ENCODE measurements at regions not wholly inside any gene's neighbourhood (a gene's known extent, or its start where the extent isn't known, plus 50 kb on each side); places are given as distances from the start of the nearest gene placed in this dataset.

DNA sequence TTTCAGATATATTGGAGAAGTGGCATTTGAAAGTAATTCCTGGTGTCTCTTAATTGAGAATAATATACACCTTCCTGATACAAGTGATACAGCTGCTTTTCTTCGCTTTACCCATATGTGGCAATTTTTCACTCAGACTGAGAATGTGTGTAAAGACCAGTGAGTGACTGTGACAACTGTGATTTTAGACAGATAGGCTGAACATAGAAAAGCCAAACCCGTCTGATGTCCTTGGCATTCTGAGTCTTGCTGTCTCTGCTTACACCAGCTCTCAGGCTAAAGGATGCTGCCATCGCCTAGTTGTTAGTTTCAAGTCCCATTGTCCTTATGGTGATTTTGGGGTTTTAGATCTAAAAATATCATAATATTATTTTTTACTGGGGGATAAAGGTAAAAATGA, 492.6 kb downstream of the RFC3 start:
- Histone ChIP-seq H3K27ac (replicated peaks) (no peak overlapping the region), H3K4me3 (replicated peaks; ENCODE audit: insufficient read depth, low read length) (no peak overlapping the region), H3K27me3 (ENCODE audit: insufficient read depth, poor library complexity, severe bottlenecking) (no peaks in the 10 kb centered on the region)
- no peak for DNase-seq (ENCODE audit: low read depth in 1 of 2, low spot score in 1 of 2)
- TF ChIP-seq CTCF (IDR thresholded peaks at IDR 0.05; ENCODE audit: insufficient read depth, low read length) (no peak), GABPA (IDR thresholded peaks at IDR 0.05; ENCODE audit: low read depth) (no peak)
- TF ChIP-seq, protein P1, sequence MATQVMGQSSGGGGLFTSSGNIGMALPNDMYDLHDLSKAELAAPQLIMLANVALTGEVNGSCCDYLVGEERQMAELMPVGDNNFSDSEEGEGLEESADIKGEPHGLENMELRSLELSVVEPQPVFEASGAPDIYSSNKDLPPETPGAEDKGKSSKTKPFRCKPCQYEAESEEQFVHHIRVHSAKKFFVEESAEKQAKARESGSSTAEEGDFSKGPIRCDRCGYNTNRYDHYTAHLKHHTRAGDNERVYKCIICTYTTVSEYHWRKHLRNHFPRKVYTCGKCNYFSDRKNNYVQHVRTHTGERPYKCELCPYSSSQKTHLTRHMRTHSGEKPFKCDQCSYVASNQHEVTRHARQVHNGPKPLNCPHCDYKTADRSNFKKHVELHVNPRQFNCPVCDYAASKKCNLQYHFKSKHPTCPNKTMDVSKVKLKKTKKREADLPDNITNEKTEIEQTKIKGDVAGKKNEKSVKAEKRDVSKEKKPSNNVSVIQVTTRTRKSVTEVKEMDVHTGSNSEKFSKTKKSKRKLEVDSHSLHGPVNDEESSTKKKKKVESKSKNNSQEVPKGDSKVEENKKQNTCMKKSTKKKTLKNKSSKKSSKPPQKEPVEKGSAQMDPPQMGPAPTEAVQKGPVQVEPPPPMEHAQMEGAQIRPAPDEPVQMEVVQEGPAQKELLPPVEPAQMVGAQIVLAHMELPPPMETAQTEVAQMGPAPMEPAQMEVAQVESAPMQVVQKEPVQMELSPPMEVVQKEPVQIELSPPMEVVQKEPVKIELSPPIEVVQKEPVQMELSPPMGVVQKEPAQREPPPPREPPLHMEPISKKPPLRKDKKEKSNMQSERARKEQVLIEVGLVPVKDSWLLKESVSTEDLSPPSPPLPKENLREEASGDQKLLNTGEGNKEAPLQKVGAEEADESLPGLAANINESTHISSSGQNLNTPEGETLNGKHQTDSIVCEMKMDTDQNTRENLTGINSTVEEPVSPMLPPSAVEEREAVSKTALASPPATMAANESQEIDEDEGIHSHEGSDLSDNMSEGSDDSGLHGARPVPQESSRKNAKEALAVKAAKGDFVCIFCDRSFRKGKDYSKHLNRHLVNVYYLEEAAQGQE (IDR thresholded peaks at IDR 0.05; ENCODE audit: insufficient replicate concordance, low read depth): no peak

- no peak overlapping the region for H3K27ac ChIP-seq (replicated peaks)
- TF ChIP-seq POLR2AphosphoS5 (IDR thresholded peaks at IDR 0.05; ENCODE audit: low read depth) (no peak), GABPA (IDR thresholded peaks at IDR 0.05; ENCODE audit: low read depth) (no peak), CTCF (IDR thresholded peaks at IDR 0.05; ENCODE audit: insufficient read depth, low read length) (no peak), SPI1 (IDR thresholded peaks at IDR 0.05; ENCODE audit: borderline replicate concordance, low read depth) (no peak)
- TF ChIP-seq, protein P1 (IDR thresholded peaks at IDR 0.05; ENCODE audit: insufficient replicate concordance, low read depth): no peak
- DNase-seq (ENCODE audit: low read depth in 1 of 2, low spot score in 1 of 2): no peak
- H3K4me3 ChIP-seq (replicated peaks; ENCODE audit: insufficient read depth, low read length): no peak overlapping the region
- no peaks in the 10 kb centered on the region for H3K27me3 ChIP-seq (ENCODE audit: insufficient read depth, poor library complexity, severe bottlenecking)
Observed at GRCh38 chr13:34311251-34311650, 493.3 kb downstream of the RFC3 start.

- DNase-seq (ENCODE audit: low read depth in 1 of 2, low spot score in 1 of 2): no peak
- H3K27ac ChIP-seq (replicated peaks): no peak overlapping the region
- TF ChIP-seq CTCF (IDR thresholded peaks at IDR 0.05; ENCODE audit: insufficient read depth, low read length) (no peak), GABPA (IDR thresholded peaks at IDR 0.05; ENCODE audit: low read depth) (no peak), POLR2AphosphoS5 (IDR thresholded peaks at IDR 0.05; ENCODE audit: low read depth) (no peak), SPI1 (IDR thresholded peaks at IDR 0.05; ENCODE audit: borderline replicate concordance, low read depth) (no peak)
- TF ChIP-seq, protein P1 (IDR thresholded peaks at IDR 0.05; ENCODE audit: insufficient replicate concordance, low read depth): no peak
- H3K27me3 ChIP-seq (ENCODE audit: insufficient read depth, poor library complexity, severe bottlenecking): no peaks in the 10 kb centered on the region
- no peak overlapping the region for H3K4me3 ChIP-seq (replicated peaks; ENCODE audit: insufficient read depth, low read length)
Observed at GRCh38 chr13:34312578-34312977, 494.6 kb downstream of the RFC3 start.

Data from HL-60 (cell line).